ENCODE measurements at regions not wholly inside any gene's neighbourhood (a gene's known extent, or its start where the extent isn't known, plus 50 kb on each side); places are given as distances from the start of the nearest gene placed in this dataset.

DNA sequence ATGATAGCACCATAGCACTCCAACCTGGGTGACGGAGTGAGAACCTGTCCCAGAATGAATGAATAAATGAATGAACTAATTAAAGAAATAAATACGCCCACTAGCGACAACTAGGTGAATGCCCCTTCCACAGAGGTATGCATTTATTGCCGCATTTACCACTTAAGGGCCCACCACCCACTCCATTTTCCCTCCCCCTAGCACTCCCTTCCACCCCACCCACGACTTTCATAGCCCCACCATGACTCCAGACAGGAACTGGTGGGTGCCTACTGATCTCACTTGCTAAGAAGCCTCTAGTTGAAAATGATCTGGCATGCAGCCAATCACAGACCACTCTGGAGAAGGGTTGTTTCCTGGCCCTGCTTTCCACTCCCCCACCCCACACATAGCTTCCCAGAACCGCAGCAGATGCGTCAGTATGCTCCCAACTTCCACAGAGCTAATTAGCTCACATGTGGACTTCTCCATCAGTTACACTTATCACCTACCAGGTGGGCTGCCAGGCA lies 167.6 kb downstream of the WT1 start:
- no peaks in the 10 kb centered on the region for H3K27me3 ChIP-seq
- WGBS, 2 donors: 77 to 80% methylated on average over 7 of the region's 7 CpGs
- intact Hi-C loops (cut with DNase I): no loop called here
- no peak overlapping the region for H3K27ac ChIP-seq
- no peaks in the 10 kb centered on the region for H3K9me3 ChIP-seq
- no peaks in the 10 kb centered on the region for H3K4me1 ChIP-seq
- H3K36me3 ChIP-seq: no peaks in the 10 kb centered on the region
- no peak for DNase-seq
- TF ChIP-seq POLR2A (IDR thresholded peaks at IDR 0.05): no peak
- TF ChIP-seq, protein P1, sequence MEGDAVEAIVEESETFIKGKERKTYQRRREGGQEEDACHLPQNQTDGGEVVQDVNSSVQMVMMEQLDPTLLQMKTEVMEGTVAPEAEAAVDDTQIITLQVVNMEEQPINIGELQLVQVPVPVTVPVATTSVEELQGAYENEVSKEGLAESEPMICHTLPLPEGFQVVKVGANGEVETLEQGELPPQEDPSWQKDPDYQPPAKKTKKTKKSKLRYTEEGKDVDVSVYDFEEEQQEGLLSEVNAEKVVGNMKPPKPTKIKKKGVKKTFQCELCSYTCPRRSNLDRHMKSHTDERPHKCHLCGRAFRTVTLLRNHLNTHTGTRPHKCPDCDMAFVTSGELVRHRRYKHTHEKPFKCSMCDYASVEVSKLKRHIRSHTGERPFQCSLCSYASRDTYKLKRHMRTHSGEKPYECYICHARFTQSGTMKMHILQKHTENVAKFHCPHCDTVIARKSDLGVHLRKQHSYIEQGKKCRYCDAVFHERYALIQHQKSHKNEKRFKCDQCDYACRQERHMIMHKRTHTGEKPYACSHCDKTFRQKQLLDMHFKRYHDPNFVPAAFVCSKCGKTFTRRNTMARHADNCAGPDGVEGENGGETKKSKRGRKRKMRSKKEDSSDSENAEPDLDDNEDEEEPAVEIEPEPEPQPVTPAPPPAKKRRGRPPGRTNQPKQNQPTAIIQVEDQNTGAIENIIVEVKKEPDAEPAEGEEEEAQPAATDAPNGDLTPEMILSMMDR (IDR thresholded peaks at IDR 0.05): no peak
- no peak overlapping the region for H3K4me3 ChIP-seq

DNA sequence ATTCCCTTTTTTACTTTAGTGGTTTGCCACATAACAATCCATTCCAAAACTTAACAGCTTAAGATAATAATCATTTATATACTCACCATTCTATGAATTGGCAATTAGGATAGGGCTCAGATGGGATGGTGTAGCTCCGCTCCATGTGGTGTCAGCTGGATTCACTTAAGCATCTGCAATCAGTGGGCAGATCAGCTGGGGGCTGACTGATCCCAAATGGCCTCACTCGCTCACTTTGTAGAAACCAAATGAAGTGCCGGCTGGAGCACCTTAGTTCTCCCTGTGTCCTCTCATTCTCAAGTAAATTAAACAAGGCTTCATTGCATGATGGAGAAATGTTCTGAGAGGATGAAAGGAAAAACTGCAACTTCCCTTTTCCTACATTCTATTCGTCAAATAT lies 161.4 kb downstream of the WT1 start:
- Histone ChIP-seq H3K27ac (no peak overlapping the region), H3K9me3 (no peaks in the 10 kb centered on the region), H3K36me3 (no peaks in the 10 kb centered on the region), H3K27me3 (no peaks in the 10 kb centered on the region), H3K4me3 (no peak overlapping the region), H3K4me1 (no peaks in the 10 kb centered on the region)
- WGBS, 2 donors: 74 to 88% methylated on average over 4 of the region's 4 CpGs
- no peak for TF ChIP-seq POLR2A (IDR thresholded peaks at IDR 0.05)
- TF ChIP-seq, protein P1 (IDR thresholded peaks at IDR 0.05): no peak
- intact Hi-C loops (cut with DNase I): no loop called here
- no peak for DNase-seq

DNA sequence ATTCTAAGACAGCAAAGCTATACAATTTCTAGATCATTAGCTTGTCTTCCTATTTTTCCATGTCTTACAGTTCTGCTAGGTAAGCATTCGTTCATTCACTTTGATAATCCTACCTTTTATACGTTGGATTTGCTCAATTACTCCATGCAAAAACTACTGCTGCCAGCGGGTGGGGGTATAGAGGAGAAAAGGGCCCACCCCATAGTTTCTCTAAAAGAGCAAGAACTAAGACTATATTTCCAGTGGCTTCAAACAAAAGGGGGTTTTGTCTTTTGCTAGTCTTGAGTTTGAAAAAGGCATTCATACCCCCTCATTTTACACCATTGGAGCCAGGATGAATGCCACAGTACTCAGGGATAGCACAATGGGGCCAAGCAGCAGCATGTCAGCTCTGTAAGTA lies 155.7 kb downstream of the WT1 start:
- WGBS, 2 donors: 40 to 54% methylated on average over 3 of the region's 3 CpGs

DNA sequence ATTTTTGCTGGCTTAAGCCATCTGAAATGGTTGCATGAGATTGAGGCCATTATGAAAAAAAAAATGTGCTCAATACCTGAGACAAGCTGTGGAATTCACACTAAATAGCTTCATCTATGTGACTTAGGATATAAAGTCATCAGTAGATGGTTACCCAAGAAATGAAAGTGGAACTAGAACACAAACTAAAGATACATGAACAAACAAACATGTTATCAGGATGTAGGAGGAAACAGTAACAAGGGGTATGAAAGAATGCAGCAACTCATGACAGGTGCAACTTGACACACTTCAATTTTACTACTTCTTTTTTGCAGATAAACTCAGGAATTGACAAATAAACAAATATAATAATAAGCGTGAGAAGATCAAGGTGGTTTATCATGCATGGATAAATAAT lies 155.0 kb downstream of the WT1 start:
- intact Hi-C loops (cut with DNase I): no loop called here
- Histone ChIP-seq H3K9me3 (no peaks in the 10 kb centered on the region), H3K4me3 (no peak overlapping the region), H3K27ac (no peak overlapping the region), H3K36me3 (no peaks in the 10 kb centered on the region), H3K4me1 (no peaks in the 10 kb centered on the region), H3K27me3 (no peaks in the 10 kb centered on the region)
- no peak for DNase-seq
- 83 to 85% methylated on average over 1 of the region's 1 CpG for WGBS, 2 donors
- TF ChIP-seq, protein P1 (IDR thresholded peaks at IDR 0.05): no peak
- no peak for TF ChIP-seq POLR2A (IDR thresholded peaks at IDR 0.05)

More for the DNA sequence above, 155.7 kb downstream of the WT1 start:
- H3K36me3 ChIP-seq: no peaks in the 10 kb centered on the region
- DNase-seq: no peak
- H3K27me3 ChIP-seq: no peaks in the 10 kb centered on the region
- no peaks in the 10 kb centered on the region for H3K9me3 ChIP-seq
- intact Hi-C loops (cut with DNase I): no loop called here
- H3K4me1 ChIP-seq: no peaks in the 10 kb centered on the region
- TF ChIP-seq POLR2A (IDR thresholded peaks at IDR 0.05): no peak
- TF ChIP-seq, protein P1 (IDR thresholded peaks at IDR 0.05): no peak
- no peak overlapping the region for H3K27ac ChIP-seq
- no peak overlapping the region for H3K4me3 ChIP-seq

DNA sequence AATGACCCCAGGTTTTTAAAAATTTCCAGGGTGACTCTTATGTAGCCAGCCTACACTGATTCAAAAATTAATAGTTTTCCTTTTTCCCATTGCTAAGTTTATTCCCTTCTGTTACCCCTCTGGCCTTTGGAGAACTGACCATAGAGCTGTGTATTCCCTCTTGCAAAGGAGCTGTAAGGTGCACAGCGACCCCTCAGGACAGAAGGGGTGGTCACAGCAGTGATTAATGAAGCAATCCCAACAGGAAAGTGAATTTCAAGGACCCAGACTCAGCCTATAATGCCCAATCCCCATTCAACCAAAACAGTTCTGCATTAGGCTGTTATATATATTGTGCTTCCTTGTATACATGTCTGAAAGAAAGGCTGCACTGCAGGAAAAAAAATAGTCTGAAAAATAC lies 147.1 kb downstream of the WT1 start:
- WGBS, 2 donors: 0 to 14% methylated on average over 1 of the region's 1 CpG
- H3K27ac ChIP-seq: no peak overlapping the region
- intact Hi-C loops (cut with DNase I): no loop called here

More for the DNA sequence above, 147.1 kb downstream of the WT1 start:
- H3K4me3 ChIP-seq: no peak overlapping the region
- H3K9me3 ChIP-seq: no peaks in the 10 kb centered on the region
- no peaks in the 10 kb centered on the region for H3K36me3 ChIP-seq
- DNase-seq: no peak
- H3K27me3 ChIP-seq: no peaks in the 10 kb centered on the region
- no peak for TF ChIP-seq POLR2A (IDR thresholded peaks at IDR 0.05)
- TF ChIP-seq, protein P1 (IDR thresholded peaks at IDR 0.05): no peak
- no peaks in the 10 kb centered on the region for H3K4me1 ChIP-seq
